IMR-90 (cell line): ENCODE measurements at regions not wholly inside any gene's neighbourhood (a gene's known extent, or its start where the extent isn't known, plus 50 kb on each side); places are given as distances from the start of the nearest gene placed in this dataset.

Experiments used
- ATAC-seq: fragments of 200-7000 bp; cut with Tn5 transposase; 2 replicates; pipeline ENCODE4 v1.9.1; 2020; ENCODE audit warnings: low read depth, mild to moderate bottlenecking, moderate library complexity
- BruUV-seq: library from RNA; stranded (reverse); fragments of 400-500 nt; replicated peaks from 2 replicates; lab custom pipeline; 2021; lab: Mats Ljungman, UMichigan
- CTCF ChIA-PET: fragments of 300-600 bp; formaldehyde crosslinking; extraction: SDS; loops from one replicate; lab custom pipeline; 2021; ENCODE audit warnings: antibody characterized with exemption; lab: Yijun Ruan, JAX
- POLR2A ChIA-PET: fragments of 300-600 bp; sonication (Branson Sonifier 250); formaldehyde crosslinking; loops from one replicate; lab custom pipeline; 2022; ENCODE audit warnings: antibody characterized with exemption; ENCODE audit not compliant: unreplicated experiment; lab: Charles Lee
- DNase-seq: peaks from one replicate; pipeline ENCODE4 v3.0.0; 2013
- H2AFZ ChIP-seq: replicated peaks from 2 replicates; pipeline ENCODE3; 2013; ENCODE audit warnings: low read length, mild to moderate bottlenecking; ENCODE audit not compliant: poor library complexity
- H2AK5ac ChIP-seq: 2 replicates; pipeline ENCODE4 v1.6.1; 2013; ENCODE audit warnings: low read depth, low read length, inconsistent platforms
- H2AK9ac ChIP-seq: replicated peaks from 2 replicates; pipeline ENCODE3; 2013; ENCODE audit warnings: mild to moderate bottlenecking, low read depth, low read length, moderate library complexity; ENCODE audit not compliant: poor library complexity
- H2BK120ac ChIP-seq: 2 replicates; pipeline ENCODE4 v1.6.1; 2013; ENCODE audit warnings: low read depth, low read length, inconsistent platforms
- H2BK15ac ChIP-seq: 3 replicates; pipeline ENCODE4 v1.6.1; 2013; ENCODE audit warnings: low read depth, low read length, inconsistent platforms
- H2BK20ac ChIP-seq: 2 replicates; pipeline ENCODE4 v1.6.1; 2013; ENCODE audit warnings: low read depth, mild to moderate bottlenecking, inconsistent platforms, low read length, moderate library complexity
- H2BK5ac ChIP-seq: 2 replicates; pipeline ENCODE4 v1.6.1; 2013; ENCODE audit warnings: mild to moderate bottlenecking, low read depth, low read length, inconsistent platforms; ENCODE audit not compliant: poor library complexity, severe bottlenecking
- H3K14ac ChIP-seq: replicated peaks from 2 replicates; pipeline ENCODE4 v1.6.1; 2013; ENCODE audit warnings: low read depth, low read length, inconsistent platforms
- H3K18ac ChIP-seq: 2 replicates; pipeline ENCODE4 v1.6.1; 2013; ENCODE audit warnings: low read depth, low read length, control low read depth
- H3K23ac ChIP-seq: 2 replicates; pipeline ENCODE4 v1.6.1; 2013; ENCODE audit warnings: low read depth, low read length, inconsistent platforms
- H3K27ac ChIP-seq: 2 replicates; pipeline ENCODE4 v1.5.1; 2013; ENCODE audit warnings: mild to moderate bottlenecking, control low read depth, low read length; ENCODE audit not compliant: insufficient read depth
- H3K27me3 ChIP-seq: 2 replicates; pipeline ENCODE4 v1.6.1; 2013; ENCODE audit warnings: low read length; ENCODE audit not compliant: control insufficient read depth, insufficient read depth
- H3K36me3 ChIP-seq: 2 replicates; pipeline ENCODE4 v1.6.1; 2013; ENCODE audit warnings: low read length, mixed read lengths; ENCODE audit not compliant: control insufficient read depth, insufficient read depth
- H3K4ac ChIP-seq: 2 replicates; pipeline ENCODE4 v1.6.1; 2013; ENCODE audit warnings: low read depth, low read length, inconsistent platforms
- H3K4me1 ChIP-seq: 2 replicates; pipeline ENCODE4 v1.6.1; 2013; ENCODE audit warnings: low read length, mixed read lengths; ENCODE audit not compliant: control insufficient read depth, insufficient read depth
- H3K4me2 ChIP-seq: 2 replicates; pipeline ENCODE4 v1.6.1; 2013; ENCODE audit warnings: low read depth, mild to moderate bottlenecking, control low read depth, low read length, moderate library complexity
- H3K4me3 ChIP-seq: 2 replicates; pipeline ENCODE4 v1.5.1; 2013; ENCODE audit warnings: low read depth, mild to moderate bottlenecking, control low read depth, low read length, moderate library complexity; ENCODE audit not compliant: insufficient read depth
- H3K56ac ChIP-seq: 2 replicates; pipeline ENCODE4 v1.6.1; 2013; ENCODE audit warnings: low read length, inconsistent platforms; ENCODE audit not compliant: insufficient read depth; ENCODE audit errors: extremely low read depth
- H3K79me1 ChIP-seq, 2 experiments: 2 replicates each; pipeline ENCODE4 v1.6.1; 2013; ENCODE audit warnings: low read length in 2 of 2, inconsistent platforms in 1 of 2, low read depth in 1 of 2
- H3K9ac ChIP-seq: 2 replicates; pipeline ENCODE4 v1.6.1; 2013; ENCODE audit warnings: low read depth, low read length, control low read depth
- H3K9me1 ChIP-seq: 2 replicates; pipeline ENCODE4 v1.6.1; 2013; ENCODE audit warnings: low read length, inconsistent platforms; ENCODE audit not compliant: insufficient read depth
- H3K9me3 ChIP-seq: 2 replicates; pipeline ENCODE4 v1.6.1; 2013; ENCODE audit warnings: low read length; ENCODE audit not compliant: control insufficient read depth, insufficient read depth
- H4K20me1 ChIP-seq: 2 replicates; pipeline ENCODE4 v1.6.1; 2013; ENCODE audit warnings: low read length, inconsistent platforms; ENCODE audit not compliant: insufficient read depth
- H4K5ac ChIP-seq: 2 replicates; pipeline ENCODE4 v1.6.1; 2013; ENCODE audit warnings: mild to moderate bottlenecking, low read depth, low read length, control low read depth
- H4K8ac ChIP-seq, 2 experiments: 2 replicates each; pipeline ENCODE4 v1.6.1; 2013; ENCODE audit warnings: low read depth in 2 of 2, low read length in 2 of 2, control low read depth in 1 of 2, inconsistent platforms in 1 of 2
- H4K91ac ChIP-seq: 2 replicates; pipeline ENCODE4 v1.6.1; 2013; ENCODE audit warnings: low read depth, low read length, inconsistent platforms; ENCODE audit not compliant: insufficient read depth
- BHLHE40 ChIP-seq: fragments of 150-350 bp; IDR thresholded peaks from 2 replicates; pipeline ENCODE4 v1.6.1; 2016; ENCODE audit warnings: mild to moderate bottlenecking, low read depth, low read length
- CEBPB ChIP-seq: IDR thresholded peaks from 2 replicates; pipeline ENCODE4 v1.6.1; 2012; ENCODE audit warnings: low read depth, low read length, improper control_type of control experiment
- CHD1 ChIP-seq: IDR thresholded peaks from 2 replicates; pipeline ENCODE4 v1.6.1; 2012; ENCODE audit warnings: low read depth, low read length, improper control_type of control experiment
- FOS ChIP-seq: fragments of 150-350 bp; IDR thresholded peaks from 2 replicates; pipeline ENCODE4 v1.6.1; 2016; ENCODE audit warnings: low read depth, low read length
- MAFK ChIP-seq: IDR thresholded peaks from 2 replicates; pipeline ENCODE4 v1.6.1; 2012; ENCODE audit warnings: low read depth, low read length, improper control_type of control experiment
- MAZ ChIP-seq: IDR thresholded peaks from 2 replicates; pipeline ENCODE4 v1.6.1; 2012; ENCODE audit warnings: low read depth, mild to moderate bottlenecking, low read length, improper control_type of control experiment, moderate library complexity, borderline replicate concordance
- MXI1 ChIP-seq: IDR thresholded peaks from 2 replicates; pipeline ENCODE4 v1.6.1; 2012; ENCODE audit warnings: low read depth, mild to moderate bottlenecking, low read length, moderate library complexity, borderline replicate concordance
- NFE2L2 ChIP-seq: fragments of 150-350 bp; IDR thresholded peaks from 2 replicates; pipeline ENCODE4 v1.6.1; 2016; ENCODE audit warnings: low read depth, mild to moderate bottlenecking, low read length
- POLR2A ChIP-seq: IDR thresholded peaks from 2 replicates; pipeline ENCODE4 v1.6.1; 2012; ENCODE audit warnings: mild to moderate bottlenecking, low read depth, low read length
- RAD21 ChIP-seq: IDR thresholded peaks from 2 replicates; pipeline ENCODE4 v1.6.1; 2012; ENCODE audit warnings: low read length, improper control_type of control experiment
- RCOR1 ChIP-seq: IDR thresholded peaks from 2 replicates; pipeline ENCODE4 v1.6.1; 2012; ENCODE audit warnings: mild to moderate bottlenecking, low read length, improper control_type of control experiment; ENCODE audit not compliant: insufficient replicate concordance
- RFX5 ChIP-seq: IDR thresholded peaks from 2 replicates; pipeline ENCODE4 v1.8.0; 2012; ENCODE audit warnings: low read depth, mild to moderate bottlenecking, low read length, moderate library complexity
- SMC3 ChIP-seq: fragments of 150-350 bp; IDR thresholded peaks from 2 replicates; pipeline ENCODE4 v1.6.1; 2016; ENCODE audit warnings: low read depth, mild to moderate bottlenecking, antibody characterized with exemption, low read length, moderate library complexity
- USF2 ChIP-seq: fragments of 150-350 bp; IDR thresholded peaks from 2 replicates; pipeline ENCODE4 v1.6.1; 2017; ENCODE audit warnings: mild to moderate bottlenecking, antibody characterized with exemption, low read length, low read depth
- dilution Hi-C: fragments of 300-500 bp; cut with HindIII; formaldehyde crosslinking; loops from one replicate; pipeline ENCODE4 v1.14.3; 2018; ENCODE audit warnings: low sequenced_read_pairs; ENCODE audit not compliant: unreplicated experiment
- in situ Hi-C: fragments of 300-500 bp; cut with MboI; formaldehyde crosslinking; loops from 3 replicates; pipeline ENCODE4 v1.14.3; 2019; ENCODE audit warnings: low sequenced_read_pairs, inconsistent platforms, mixed read lengths
- intact Hi-C: fragments of 100-400 bp; cut with micrococcal nuclease; formaldehyde crosslinking; loops from 2 replicates; pipeline ENCODE4 v1.10.0; 2022
- TF ChIP-seq, protein P1 (sequence below): conservative IDR thresholded peaks from 2 replicates; pipeline ENCODE4 v1.5.1; 2012; ENCODE audit warnings: mild to moderate bottlenecking, low read depth, low read length, improper control_type of control experiment
- TF ChIP-seq, protein P2 (sequence below): fragments of 150-350 bp; IDR thresholded peaks from 2 replicates; pipeline ENCODE4 v1.6.1; 2016; ENCODE audit warnings: low read depth, mild to moderate bottlenecking, low read length, moderate library complexity, borderline replicate concordance

DNA sequence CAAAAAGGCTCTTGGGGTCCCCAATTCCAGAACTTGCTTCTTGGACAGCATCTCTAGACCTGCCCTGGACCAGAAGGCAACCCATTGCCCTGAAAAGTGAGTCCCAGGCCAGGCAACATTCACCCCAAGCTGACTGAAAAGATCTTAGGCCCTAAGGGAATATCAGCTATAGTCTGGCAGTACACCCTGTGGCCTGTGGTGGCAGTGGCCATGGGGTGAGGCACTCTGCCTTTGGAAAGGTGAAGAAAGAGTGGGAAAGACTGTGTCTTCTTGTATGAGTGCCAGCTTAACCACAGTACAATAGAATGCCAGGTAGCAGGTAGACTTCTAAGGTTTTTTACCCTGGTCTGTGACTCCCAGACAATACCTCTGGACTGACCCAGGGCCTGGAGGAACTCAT, 564.5 kb downstream of the CDH8 start:
- H3K27me3 ChIP-seq: no peaks in the 10 kb centered on the region
- no peak overlapping the region for H3K56ac ChIP-seq
- no peak overlapping the region for H3K23ac ChIP-seq
- DNase-seq: no peak
- H2AK5ac ChIP-seq: no peak overlapping the region
- H3K9me1 ChIP-seq: no peaks in the 10 kb centered on the region
- H3K14ac ChIP-seq: no peak overlapping the region
- dilution Hi-C loops (no loop called here), intact Hi-C loops (no loop called here), in situ Hi-C loops (no loop called here)
- no peak overlapping the region for H2BK15ac ChIP-seq
- H4K5ac ChIP-seq: no peak overlapping the region
- no peak overlapping the region for H3K18ac ChIP-seq
- no peak overlapping the region for H3K4me2 ChIP-seq
- no peaks in the 10 kb centered on the region for H3K79me1 ChIP-seq
- no peak overlapping the region for H3K27ac ChIP-seq
- no peak overlapping the region for H2BK120ac ChIP-seq
- no peak for ATAC-seq
- peaks cover 17% of the 10 kb centered on the region for H3K9me3 ChIP-seq
- no peak overlapping the region for H3K9ac ChIP-seq
- no TSS peak for BruUV-seq
- no peaks in the 10 kb centered on the region for H3K36me3 ChIP-seq
- H2BK20ac ChIP-seq: no peak overlapping the region
- no peaks in the 10 kb centered on the region for H4K20me1 ChIP-seq
- ChIA-PET POLR2A (no interaction called here), CTCF (no interaction called here)
- H3K4me3 ChIP-seq: no peak overlapping the region
- H4K8ac ChIP-seq: no peak overlapping the region
- H2AFZ ChIP-seq: no peak overlapping the region
- no peak overlapping the region for H2BK5ac ChIP-seq
- H4K91ac ChIP-seq: no peak overlapping the region
- H3K4ac ChIP-seq: no peak overlapping the region
- TF ChIP-seq RFX5 (no peak), CHD1 (no peak), SMC3 (no peak), USF2 (no peak), FOS (no peak), NFE2L2 (no peak), BHLHE40 (no peak), MXI1 (no peak), POLR2A (no peak), MAFK (no peak), RAD21 (no peak), CEBPB (no peak), RCOR1 (no peak), MAZ (no peak)
- TF ChIP-seq, protein P1, sequence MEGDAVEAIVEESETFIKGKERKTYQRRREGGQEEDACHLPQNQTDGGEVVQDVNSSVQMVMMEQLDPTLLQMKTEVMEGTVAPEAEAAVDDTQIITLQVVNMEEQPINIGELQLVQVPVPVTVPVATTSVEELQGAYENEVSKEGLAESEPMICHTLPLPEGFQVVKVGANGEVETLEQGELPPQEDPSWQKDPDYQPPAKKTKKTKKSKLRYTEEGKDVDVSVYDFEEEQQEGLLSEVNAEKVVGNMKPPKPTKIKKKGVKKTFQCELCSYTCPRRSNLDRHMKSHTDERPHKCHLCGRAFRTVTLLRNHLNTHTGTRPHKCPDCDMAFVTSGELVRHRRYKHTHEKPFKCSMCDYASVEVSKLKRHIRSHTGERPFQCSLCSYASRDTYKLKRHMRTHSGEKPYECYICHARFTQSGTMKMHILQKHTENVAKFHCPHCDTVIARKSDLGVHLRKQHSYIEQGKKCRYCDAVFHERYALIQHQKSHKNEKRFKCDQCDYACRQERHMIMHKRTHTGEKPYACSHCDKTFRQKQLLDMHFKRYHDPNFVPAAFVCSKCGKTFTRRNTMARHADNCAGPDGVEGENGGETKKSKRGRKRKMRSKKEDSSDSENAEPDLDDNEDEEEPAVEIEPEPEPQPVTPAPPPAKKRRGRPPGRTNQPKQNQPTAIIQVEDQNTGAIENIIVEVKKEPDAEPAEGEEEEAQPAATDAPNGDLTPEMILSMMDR: no peak
- TF ChIP-seq, protein P2, sequence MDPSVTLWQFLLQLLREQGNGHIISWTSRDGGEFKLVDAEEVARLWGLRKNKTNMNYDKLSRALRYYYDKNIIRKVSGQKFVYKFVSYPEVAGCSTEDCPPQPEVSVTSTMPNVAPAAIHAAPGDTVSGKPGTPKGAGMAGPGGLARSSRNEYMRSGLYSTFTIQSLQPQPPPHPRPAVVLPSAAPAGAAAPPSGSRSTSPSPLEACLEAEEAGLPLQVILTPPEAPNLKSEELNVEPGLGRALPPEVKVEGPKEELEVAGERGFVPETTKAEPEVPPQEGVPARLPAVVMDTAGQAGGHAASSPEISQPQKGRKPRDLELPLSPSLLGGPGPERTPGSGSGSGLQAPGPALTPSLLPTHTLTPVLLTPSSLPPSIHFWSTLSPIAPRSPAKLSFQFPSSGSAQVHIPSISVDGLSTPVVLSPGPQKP: no peak
- H2AK9ac ChIP-seq: no peak overlapping the region
- H3K4me1 ChIP-seq: no peaks in the 10 kb centered on the region
